Endothelial cell of umbilical vein (primary cell): ENCODE measurements at regions not wholly inside any gene's neighbourhood (a gene's known extent, or its start where the extent isn't known, plus 50 kb on each side); places are given as distances from the start of the nearest gene placed in this dataset.

Experiments
- BruUV-seq: library from RNA; stranded (reverse); fragments of 400-500 nt; replicated peaks from 2 replicates; lab custom pipeline; 2021; lab: Mats Ljungman, UMichigan
- CTCF ChIA-PET: fragments of 300-600, 350-600 bp; sonication (Branson Sonifier 250); formaldehyde crosslinking; loops from one replicate; lab custom pipeline; 2021; ENCODE audit warnings: antibody characterized with exemption, inconsistent platforms; lab: Charles Lee
- POLR2A ChIA-PET: fragments of 300-600, 350-600 bp; sonication (Branson Sonifier 250); formaldehyde crosslinking; loops from one replicate; lab custom pipeline; 2021; ENCODE audit warnings: antibody characterized with exemption, inconsistent platforms; lab: Charles Lee
- DNase-seq: peaks from one replicate; pipeline ENCODE4 v3.0.0-alpha.2; 2011; ENCODE audit warnings: low read depth, low spot score
- FAIRE-seq: peaks from 2 replicates; lab custom pipeline; 2011; peaks lifted over from hg19 to GRCh38; lab: Jason Lieb, UNC
- H2AFZ ChIP-seq: 2 replicates; pipeline ENCODE4 v1.6.0; 2012; ENCODE audit warnings: low read depth, low read length, control low read depth, inconsistent platforms
- H3K27ac ChIP-seq: 2 replicates; pipeline ENCODE4 v1.5.1; 2011; ENCODE audit warnings: low read depth, mild to moderate bottlenecking, control low read depth, low read length, moderate library complexity; ENCODE audit not compliant: insufficient read depth
- H3K27me3 ChIP-seq, 2 experiments: 2 replicates each; pipeline versions ENCODE4 v1.6.0 to v1.6.1; 2011; ENCODE audit warnings: low read length in 2 of 2, mixed read lengths in 1 of 2; ENCODE audit not compliant: control insufficient read depth in 2 of 2, insufficient read depth in 2 of 2
- H3K36me3 ChIP-seq, 2 experiments: 2 replicates in 1 of 2; 3 replicates in 1 of 2; pipeline ENCODE4 v1.5.1; 2011; ENCODE audit warnings: low read length in 2 of 2, mild to moderate bottlenecking in 1 of 2, moderate library complexity in 1 of 2; ENCODE audit not compliant: control insufficient read depth in 2 of 2, insufficient read depth in 2 of 2; ENCODE audit errors: extremely low read depth in 1 of 2
- H3K4me1 ChIP-seq: 3 replicates; pipeline ENCODE4 v1.5.1; 2011; ENCODE audit warnings: mild to moderate bottlenecking, low read length; ENCODE audit not compliant: control insufficient read depth, insufficient read depth; ENCODE audit errors: extremely low read depth
- H3K4me2 ChIP-seq: 2 replicates; pipeline ENCODE4 v1.6.1; 2011; ENCODE audit warnings: low read length, control low read depth, mixed read lengths; ENCODE audit not compliant: insufficient read depth
- H3K4me3 ChIP-seq, 3 experiments: fragments of 200-600 bp in 1 of 3; sonication (generic), shearing (Covaris generic) in 1 of 3; replicated peaks in 1 of 3; 2 replicates each; pipeline ENCODE4 v1.5.1; 2011 to 2016; ENCODE audit warnings: control low read depth in 3 of 3, low read length in 3 of 3, mild to moderate bottlenecking in 2 of 3, inconsistent platforms in 1 of 3, low read depth in 1 of 3, moderate library complexity in 1 of 3; ENCODE audit not compliant: insufficient read depth in 1 of 3
- H3K79me2 ChIP-seq: 2 replicates; pipeline ENCODE4 v1.6.0; 2012; ENCODE audit warnings: low read length, inconsistent platforms; ENCODE audit not compliant: control insufficient read depth, insufficient read depth
- H3K9ac ChIP-seq: replicated peaks from 2 replicates; pipeline ENCODE3; 2011; ENCODE audit warnings: low read length, control low read depth; ENCODE audit not compliant: insufficient read depth; ENCODE audit errors: extremely low read depth
- H3K9me1 ChIP-seq: replicated peaks from 3 replicates; pipeline ENCODE4 v1.6.0; 2011; ENCODE audit warnings: mild to moderate bottlenecking, low read length; ENCODE audit not compliant: control insufficient read depth, insufficient read depth; ENCODE audit errors: extremely low read depth
- H3K9me3 ChIP-seq: replicated peaks from 2 replicates; pipeline ENCODE4 v1.5.1; 2012; ENCODE audit warnings: low read length, inconsistent platforms; ENCODE audit not compliant: control insufficient read depth, insufficient read depth
- H4K20me1 ChIP-seq: replicated peaks from 2 replicates; pipeline ENCODE3; 2011; ENCODE audit warnings: mild to moderate bottlenecking, low read length; ENCODE audit not compliant: control insufficient read depth, insufficient read depth; ENCODE audit errors: extremely low read depth
- EZH2 ChIP-seq: IDR thresholded peaks from 2 replicates; pipeline ENCODE4 v1.6.1; 2012; ENCODE audit warnings: borderline replicate concordance, low read depth, mild to moderate bottlenecking, moderate library complexity, low read length, inconsistent platforms; ENCODE audit not compliant: severe bottlenecking
- FOS ChIP-seq: IDR thresholded peaks from 2 replicates; pipeline ENCODE4 v1.6.1; 2011; ENCODE audit warnings: mild to moderate bottlenecking, low read length, moderate library complexity, borderline replicate concordance; ENCODE audit not compliant: insufficient read depth
- GATA2 ChIP-seq: IDR thresholded peaks from 2 replicates; pipeline ENCODE4 v1.7.0; 2011; ENCODE audit warnings: low read depth, mild to moderate bottlenecking, moderate library complexity, mixed read lengths, low read length; ENCODE audit not compliant: insufficient read length, insufficient read depth
- JUN ChIP-seq: IDR thresholded peaks from 2 replicates; pipeline ENCODE4 v1.6.1; 2011; ENCODE audit warnings: borderline replicate concordance, low read depth; ENCODE audit not compliant: insufficient read length, insufficient read depth
- MAX ChIP-seq: IDR thresholded peaks from 2 replicates; pipeline ENCODE4 v1.6.1; 2011; ENCODE audit not compliant: insufficient read depth, insufficient read length
- MYC ChIP-seq: IDR thresholded peaks from one replicate; pipeline ENCODE4 v1.6.1; 2011; ENCODE audit warnings: mild to moderate bottlenecking, low read depth, low read length
- POLR2A ChIP-seq: IDR thresholded peaks from 2 replicates; pipeline ENCODE4 v1.6.1; 2012; ENCODE audit warnings: low read depth, mild to moderate bottlenecking, control low read depth, low read length
- POLR2AphosphoS5 ChIP-seq: IDR thresholded peaks from 2 replicates; pipeline ENCODE4 v1.6.1; 2012; ENCODE audit warnings: low read depth, mild to moderate bottlenecking, control low read depth, low read length, moderate library complexity; ENCODE audit not compliant: insufficient read depth
- dilution Hi-C: fragments of 300-500 bp; cut with MboI; formaldehyde crosslinking; loops from one replicate; pipeline ENCODE4 v1.15.0; 2019; ENCODE audit warnings: low sequenced_read_pairs; ENCODE audit not compliant: extremely low pct_ligation_motif_present
- intact Hi-C: fragments of 100-400 bp; cut with micrococcal nuclease; formaldehyde crosslinking; loops from one replicate; pipeline ENCODE4 v1.10.0; 2022
- TF ChIP-seq, protein P1 (sequence below), 2 donors: IDR thresholded peaks; 1 replicate in 1 of 2; 2 replicates in 1 of 2; pipeline ENCODE4 v1.5.1; 2011; ENCODE audit warnings: low read length in 2 of 2, mild to moderate bottlenecking in 2 of 2, moderate library complexity in 2 of 2, control low read depth in 1 of 2, inconsistent platforms in 1 of 2, low read depth in 1 of 2; ENCODE audit not compliant: insufficient read depth in 1 of 2; ENCODE audit errors: extremely low read depth in 1 of 2

GRCh38 chr4:163077680-163078079, 89.0 kb downstream of the NAF1 start:
- intact Hi-C loops (no loop called here), dilution Hi-C loops (no loop called here)
- FAIRE-seq (no peak), DNase-seq (no peak)
- H3K9me3 ChIP-seq, result no peaks in the 10 kb centered on the region
- no peaks in the 10 kb centered on the region for H3K79me2 ChIP-seq
- TF ChIP-seq EZH2, result no peak
- TF ChIP-seq FOS, result no peak
- TF ChIP-seq JUN, result no peak
- TF ChIP-seq MYC, result no peak
- TF ChIP-seq GATA2, result no peak
- TF ChIP-seq, protein P1, sequence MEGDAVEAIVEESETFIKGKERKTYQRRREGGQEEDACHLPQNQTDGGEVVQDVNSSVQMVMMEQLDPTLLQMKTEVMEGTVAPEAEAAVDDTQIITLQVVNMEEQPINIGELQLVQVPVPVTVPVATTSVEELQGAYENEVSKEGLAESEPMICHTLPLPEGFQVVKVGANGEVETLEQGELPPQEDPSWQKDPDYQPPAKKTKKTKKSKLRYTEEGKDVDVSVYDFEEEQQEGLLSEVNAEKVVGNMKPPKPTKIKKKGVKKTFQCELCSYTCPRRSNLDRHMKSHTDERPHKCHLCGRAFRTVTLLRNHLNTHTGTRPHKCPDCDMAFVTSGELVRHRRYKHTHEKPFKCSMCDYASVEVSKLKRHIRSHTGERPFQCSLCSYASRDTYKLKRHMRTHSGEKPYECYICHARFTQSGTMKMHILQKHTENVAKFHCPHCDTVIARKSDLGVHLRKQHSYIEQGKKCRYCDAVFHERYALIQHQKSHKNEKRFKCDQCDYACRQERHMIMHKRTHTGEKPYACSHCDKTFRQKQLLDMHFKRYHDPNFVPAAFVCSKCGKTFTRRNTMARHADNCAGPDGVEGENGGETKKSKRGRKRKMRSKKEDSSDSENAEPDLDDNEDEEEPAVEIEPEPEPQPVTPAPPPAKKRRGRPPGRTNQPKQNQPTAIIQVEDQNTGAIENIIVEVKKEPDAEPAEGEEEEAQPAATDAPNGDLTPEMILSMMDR (IDR thresholded peaks at IDR 0.05; ENCODE audit: extremely low read depth in 1 of 2, insufficient read depth in 1 of 2, low read depth in 1 of 2, low read length in 2 of 2), result no peak
- no peak for TF ChIP-seq POLR2AphosphoS5
- no peak for TF ChIP-seq POLR2A
- TF ChIP-seq MAX, result no peak
- H3K27me3 ChIP-seq, result no peaks in the 10 kb centered on the region
- no peaks in the 10 kb centered on the region for H3K4me1 ChIP-seq
- no peak overlapping the region for H2AFZ ChIP-seq
- BruUV-seq, result no TSS peak
- ChIA-PET CTCF (no interaction called here), POLR2A (no interaction called here)
- H4K20me1 ChIP-seq, result no peaks in the 10 kb centered on the region
- H3K27ac ChIP-seq, result no peak overlapping the region
- H3K36me3 ChIP-seq, result no peaks in the 10 kb centered on the region
- H3K4me2 ChIP-seq, result no peak overlapping the region
- H3K9ac ChIP-seq, result no peak overlapping the region
- H3K9me1 ChIP-seq, result no peaks in the 10 kb centered on the region
- H3K4me3 ChIP-seq, result no peak overlapping the region
